ENCODE measurements at regions not wholly inside any gene's neighbourhood (a gene's known extent, or its start where the extent isn't known, plus 50 kb on each side); places are given as distances from the start of the nearest gene placed in this dataset.

DNA sequence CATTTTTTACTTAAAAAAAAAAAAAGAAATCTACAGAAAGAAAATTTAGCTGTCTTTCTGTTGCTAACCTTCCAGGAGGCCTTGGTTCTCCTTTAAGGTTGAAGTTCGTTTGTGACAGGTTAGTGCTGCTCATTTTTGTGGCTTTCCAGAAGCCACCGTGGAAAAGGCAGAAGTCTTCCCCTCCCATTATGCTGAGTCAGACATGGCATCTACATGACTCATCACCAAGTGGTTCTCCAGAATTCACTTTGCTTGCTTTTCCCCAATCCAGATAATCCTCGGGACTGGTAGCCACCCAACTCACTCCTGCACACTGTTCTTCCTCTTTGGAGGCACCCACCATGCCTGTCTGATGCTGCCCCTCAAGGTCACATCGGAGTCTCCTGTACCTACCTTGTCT, 228.7 kb downstream of the PIK3C3 start:
- Mint-ChIP-seq H3K27ac (no peak overlapping the region), H3K4me1 (ENCODE audit: low read depth) (no peaks in the 10 kb centered on the region), H3K9me3 (no peaks in the 10 kb centered on the region), H3K36me3 (ENCODE audit: low read depth) (no peaks in the 10 kb centered on the region), H3K27me3 (no peaks in the 10 kb centered on the region), H3K4me3 (no peak overlapping the region)
- ATAC-seq (no peak), DNase-seq (no peak)
- intact Hi-C loops (cut with micrococcal nuclease) = no loop called here
- POLR2A ChIA-PET = no interaction called here
- CTCF ChIA-PET = interaction anchor here (1.0 kb wide), 1 partner anchor 133 kb away, joined by 3 read pairs; no protein-coding TSS in a partner anchor
- TF ChIP-seq, protein P1, sequence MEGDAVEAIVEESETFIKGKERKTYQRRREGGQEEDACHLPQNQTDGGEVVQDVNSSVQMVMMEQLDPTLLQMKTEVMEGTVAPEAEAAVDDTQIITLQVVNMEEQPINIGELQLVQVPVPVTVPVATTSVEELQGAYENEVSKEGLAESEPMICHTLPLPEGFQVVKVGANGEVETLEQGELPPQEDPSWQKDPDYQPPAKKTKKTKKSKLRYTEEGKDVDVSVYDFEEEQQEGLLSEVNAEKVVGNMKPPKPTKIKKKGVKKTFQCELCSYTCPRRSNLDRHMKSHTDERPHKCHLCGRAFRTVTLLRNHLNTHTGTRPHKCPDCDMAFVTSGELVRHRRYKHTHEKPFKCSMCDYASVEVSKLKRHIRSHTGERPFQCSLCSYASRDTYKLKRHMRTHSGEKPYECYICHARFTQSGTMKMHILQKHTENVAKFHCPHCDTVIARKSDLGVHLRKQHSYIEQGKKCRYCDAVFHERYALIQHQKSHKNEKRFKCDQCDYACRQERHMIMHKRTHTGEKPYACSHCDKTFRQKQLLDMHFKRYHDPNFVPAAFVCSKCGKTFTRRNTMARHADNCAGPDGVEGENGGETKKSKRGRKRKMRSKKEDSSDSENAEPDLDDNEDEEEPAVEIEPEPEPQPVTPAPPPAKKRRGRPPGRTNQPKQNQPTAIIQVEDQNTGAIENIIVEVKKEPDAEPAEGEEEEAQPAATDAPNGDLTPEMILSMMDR (IDR thresholded peaks at IDR 0.05) = no peak

DNA sequence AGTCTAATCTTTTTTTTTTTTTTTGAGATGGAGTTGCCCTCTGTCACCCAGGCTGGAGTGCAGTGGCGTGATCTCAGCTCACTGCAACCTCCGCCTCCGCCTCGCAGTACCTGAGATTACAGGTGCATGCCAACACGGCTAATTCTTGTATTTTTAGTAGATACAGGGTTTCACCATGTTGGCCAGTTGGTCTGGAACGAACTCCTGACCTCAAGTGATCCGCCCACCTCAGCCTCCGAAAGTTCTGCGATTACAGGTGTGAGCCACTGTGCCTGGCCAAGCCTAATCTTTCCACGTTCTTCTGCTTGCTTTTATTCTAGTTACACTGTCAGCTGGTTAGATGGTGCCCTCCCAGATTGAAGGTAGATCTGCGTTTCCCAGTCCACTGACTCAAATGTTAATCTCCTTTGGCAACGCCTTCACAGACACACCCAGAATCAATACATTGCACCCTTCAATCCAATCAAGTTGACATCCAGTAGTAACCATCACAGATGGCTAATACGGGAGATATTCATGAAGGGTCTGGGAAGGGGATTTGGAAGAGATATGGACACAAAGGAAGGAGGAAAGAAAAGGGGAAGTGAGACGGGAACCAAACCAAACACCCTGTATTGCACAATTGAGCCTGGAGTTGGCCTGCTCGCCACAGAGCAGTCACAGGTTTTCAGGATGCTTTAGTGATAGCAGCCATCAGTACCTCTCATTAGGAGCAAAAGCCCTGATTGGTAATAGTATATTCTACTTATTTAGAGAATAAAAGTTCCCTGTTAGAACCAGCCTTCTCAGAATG, 229.8 kb downstream of the PIK3C3 start:
- Mint-ChIP-seq H3K4me1 (ENCODE audit: low read depth) (no peaks in the 10 kb centered on the region), H3K36me3 (ENCODE audit: low read depth) (no peaks in the 10 kb centered on the region), H3K27me3 (no peaks in the 10 kb centered on the region), H3K4me3 (no peak overlapping the region), H3K9me3 (peaks cover 8% of the 10 kb centered on the region), H3K27ac (no peak overlapping the region)
- TF ChIP-seq, protein P1 (IDR thresholded peaks at IDR 0.05) = no peak
- DNase-seq (no peak), ATAC-seq (no peak)
- intact Hi-C loops (cut with micrococcal nuclease) = no loop called here
- POLR2A ChIA-PET = no interaction called here
- CTCF ChIA-PET = interaction anchor here (1.0 kb wide), 1 partner anchor 132 kb away, joined by 3 read pairs; no protein-coding TSS in a partner anchor

DNA sequence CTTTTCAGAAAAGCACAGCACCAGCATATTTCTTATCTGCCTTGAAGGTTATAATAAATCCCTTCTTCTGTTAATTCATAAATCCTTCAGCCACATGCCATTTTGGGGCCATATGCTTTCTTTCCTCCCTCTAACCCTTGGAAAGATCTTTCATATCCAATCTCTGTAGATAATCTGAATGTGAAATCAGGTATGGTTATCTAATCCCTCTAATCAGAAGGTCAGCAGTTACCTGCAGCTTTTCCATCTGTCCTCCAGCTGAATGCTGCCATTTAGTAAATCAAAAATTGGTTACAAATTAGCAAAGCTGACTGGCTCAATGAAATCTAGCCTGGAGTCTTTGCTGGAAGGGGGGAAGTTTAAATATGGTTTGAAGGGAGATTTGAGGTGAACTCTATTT, 230.5 kb downstream of the PIK3C3 start:
- H3K36me3 Mint-ChIP-seq (ENCODE audit: low read depth) = no peaks in the 10 kb centered on the region
- no peaks in the 10 kb centered on the region for H3K27me3 Mint-ChIP-seq
- ChIA-PET POLR2A (no interaction called here), CTCF (no interaction called here)
- no peak for ATAC-seq
- DNase-seq = no peak
- H3K4me3 Mint-ChIP-seq = no peak overlapping the region
- intact Hi-C loops (cut with micrococcal nuclease) = no loop called here
- H3K4me1 Mint-ChIP-seq (ENCODE audit: low read depth) = no peaks in the 10 kb centered on the region
- peaks cover 10% of the 10 kb centered on the region for H3K9me3 Mint-ChIP-seq
- H3K27ac Mint-ChIP-seq = no peak overlapping the region
- TF ChIP-seq, protein P1 (IDR thresholded peaks at IDR 0.05) = no peak

DNA sequence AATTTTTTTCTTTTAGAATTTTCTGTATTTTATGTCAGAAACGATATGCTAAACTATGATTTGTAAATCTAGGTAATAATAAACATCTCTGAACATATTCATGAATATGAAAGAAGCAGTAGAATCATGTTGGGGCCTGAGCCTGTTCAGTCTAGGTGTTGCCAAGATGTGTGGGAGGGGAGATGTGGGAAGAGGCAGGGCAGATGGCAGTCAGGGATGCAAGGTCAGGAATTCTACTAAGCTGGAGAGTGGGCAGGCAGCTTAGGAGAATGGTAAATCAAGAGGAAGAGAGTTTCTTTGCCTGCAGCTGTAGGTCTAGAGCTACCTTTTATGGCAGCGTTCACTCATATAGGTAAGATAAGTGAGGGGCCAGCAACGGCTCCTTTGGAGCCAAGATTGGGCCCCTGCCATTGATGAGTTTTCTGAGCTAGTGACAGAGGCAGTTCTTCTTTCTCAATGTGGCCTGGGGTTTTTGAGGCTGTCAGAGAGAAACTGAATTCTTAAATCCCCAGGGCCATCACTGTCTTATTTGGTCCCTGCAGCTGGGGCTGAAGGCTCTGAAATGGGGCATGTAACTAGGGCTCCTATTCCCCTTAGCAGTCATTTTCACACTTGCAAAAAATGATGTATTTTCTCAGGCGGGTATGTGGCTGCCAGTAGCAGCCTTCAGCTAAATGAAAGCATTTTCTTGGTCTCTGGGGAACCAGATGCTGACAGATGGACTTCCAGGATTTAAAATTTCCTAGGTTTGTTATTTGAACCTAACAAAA, 232.8 kb downstream of the PIK3C3 start:
- H3K27me3 Mint-ChIP-seq = no peaks in the 10 kb centered on the region
- ChIA-PET CTCF (interaction anchor here (1.2 kb wide), 1 partner anchor 23 kb away, joined by 4 read pairs; no protein-coding TSS in a partner anchor), POLR2A (no interaction called here)
- peaks cover 10% of the 10 kb centered on the region for H3K9me3 Mint-ChIP-seq
- ATAC-seq (no peak), DNase-seq (no peak)
- no peak overlapping the region for H3K4me3 Mint-ChIP-seq
- intact Hi-C loops (cut with micrococcal nuclease) = no loop called here
- TF ChIP-seq, protein P1 (IDR thresholded peaks at IDR 0.05) = no peak
- H3K27ac Mint-ChIP-seq = no peak overlapping the region
- no peaks in the 10 kb centered on the region for H3K36me3 Mint-ChIP-seq (ENCODE audit: low read depth)
- no peaks in the 10 kb centered on the region for H3K4me1 Mint-ChIP-seq (ENCODE audit: low read depth)

DNA sequence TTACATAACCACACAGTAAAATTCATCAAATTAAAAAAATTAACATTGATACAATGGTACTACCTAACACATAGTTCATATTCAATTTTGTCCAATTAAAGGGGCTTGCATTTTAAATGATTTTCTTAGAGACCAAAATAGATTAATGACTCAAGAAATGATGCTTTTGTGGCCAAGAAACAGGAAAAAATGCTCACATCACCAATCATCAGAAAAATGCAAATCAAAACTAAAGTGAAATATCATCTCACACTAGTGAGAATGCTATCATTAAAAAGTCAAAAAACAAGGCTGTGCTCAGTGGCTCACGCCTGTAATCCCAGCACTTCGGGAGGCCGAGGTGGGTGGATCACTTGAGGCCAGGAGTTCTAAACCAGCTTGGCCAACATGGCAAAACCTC, 235.6 kb downstream of the PIK3C3 start:
- Mint-ChIP-seq H3K36me3 (ENCODE audit: low read depth) (no peaks in the 10 kb centered on the region), H3K27ac (no peak overlapping the region), H3K27me3 (no peaks in the 10 kb centered on the region), H3K4me1 (ENCODE audit: low read depth) (no peaks in the 10 kb centered on the region), H3K4me3 (no peak overlapping the region), H3K9me3 (peaks cover 10% of the 10 kb centered on the region)
- no peak for DNase-seq
- intact Hi-C loops (cut with micrococcal nuclease) = no loop called here
- TF ChIP-seq, protein P1 (IDR thresholded peaks at IDR 0.05) = no peak
- CTCF ChIA-PET = no interaction called here
- ATAC-seq = no peak
- POLR2A ChIA-PET = interaction anchor here (1.2 kb wide), 1 partner anchor 270 kb away, joined by 3 read pairs; no protein-coding TSS in a partner anchor

All from activated CD8-positive, alpha-beta T cell treated with anti-CD3 and anti-CD28 coated beads for 36 hours (primary cell).